ENCODE measurements at regions not wholly inside any gene's neighbourhood (a gene's known extent, or its start where the extent isn't known, plus 50 kb on each side); places are given as distances from the start of the nearest gene placed in this dataset.
"Not testable (repeated sequence)": the region's sequence is repeated elsewhere in the genome, so short reads cannot be mapped to it uniquely, and the experiment has no call there.

- Histone ChIP-seq H3K36me3 (ENCODE audit: control insufficient read depth, insufficient read depth, low read length) (no peaks in the 10 kb centered on the region), H3K9me3 (ENCODE audit: control insufficient read depth, low read length) (no peaks in the 10 kb centered on the region), H3K4me1 (ENCODE audit: control insufficient read depth, insufficient read depth, low read length, poor library complexity, severe bottlenecking) (no peaks in the 10 kb centered on the region), H3K27ac (ENCODE audit: low read depth, low read length, severe bottlenecking) (no peak overlapping the region), H3K4me3 (ENCODE audit: extremely low read depth, insufficient read depth, low read length, poor library complexity, severe bottlenecking) (no peak overlapping the region)
- WGBS, 2 experiments (ENCODE audit: insufficient coverage in 2 of 2), result 90 to 94% methylated on average over 10 to 11 of the region's 14 CpGs
Measured at GRCh38 chr5:2156358-2157059, 273.8 kb upstream of the IRX4 start.

- Histone ChIP-seq H3K9me3 (ENCODE audit: control insufficient read depth, low read length) (no peaks in the 10 kb centered on the region), H3K4me1 (ENCODE audit: control insufficient read depth, insufficient read depth, low read length, poor library complexity, severe bottlenecking) (no peaks in the 10 kb centered on the region), H3K4me3 (ENCODE audit: extremely low read depth, insufficient read depth, low read length, poor library complexity, severe bottlenecking) (no peak overlapping the region), H3K27ac (ENCODE audit: low read depth, low read length, severe bottlenecking) (no peak overlapping the region), H3K36me3 (ENCODE audit: control insufficient read depth, insufficient read depth, low read length) (no peaks in the 10 kb centered on the region)
- WGBS, 2 experiments (ENCODE audit: insufficient coverage in 2 of 2), result 94 to 95% methylated on average over 18 of the region's 18 CpGs
Measured at GRCh38 chr5:2155556-2155955, 272.8 kb upstream of the IRX4 start.

- 91 to 92% methylated on average over 8 to 13 of the region's 15 CpGs for WGBS, 2 experiments (ENCODE audit: insufficient coverage in 2 of 2)
- no peaks in the 10 kb centered on the region for H3K36me3 ChIP-seq (ENCODE audit: control insufficient read depth, insufficient read depth, low read length)
- peaks cover 8% of the 10 kb centered on the region for H3K4me1 ChIP-seq (ENCODE audit: control insufficient read depth, insufficient read depth, low read length, poor library complexity, severe bottlenecking)
- no peak overlapping the region for H3K4me3 ChIP-seq (ENCODE audit: extremely low read depth, insufficient read depth, low read length, poor library complexity, severe bottlenecking)
- no peak overlapping the region for H3K27ac ChIP-seq (ENCODE audit: low read depth, low read length, severe bottlenecking)
- H3K9me3 ChIP-seq (ENCODE audit: control insufficient read depth, low read length), result no peaks in the 10 kb centered on the region
Measured at GRCh38 chr5:2153802-2154201, 271.1 kb upstream of the IRX4 start.

GRCh38 chr5:2153350-2153749 lies 270.6 kb upstream of the IRX4 start:
- Histone ChIP-seq H3K9me3 (ENCODE audit: control insufficient read depth, low read length) (no peaks in the 10 kb centered on the region), H3K4me1 (ENCODE audit: control insufficient read depth, insufficient read depth, low read length, poor library complexity, severe bottlenecking) (peaks cover 8% of the 10 kb centered on the region), H3K36me3 (ENCODE audit: control insufficient read depth, insufficient read depth, low read length) (no peaks in the 10 kb centered on the region), H3K27ac (ENCODE audit: low read depth, low read length, severe bottlenecking) (no peak overlapping the region), H3K4me3 (ENCODE audit: extremely low read depth, insufficient read depth, low read length, poor library complexity, severe bottlenecking) (no peak overlapping the region)
- WGBS, 2 experiments (ENCODE audit: insufficient coverage in 2 of 2), result 80 to 81% methylated on average over 6 of the region's 6 CpGs

GRCh38 chr5:2151301-2151888 lies 268.7 kb upstream of the IRX4 start:
- H3K27ac ChIP-seq (ENCODE audit: low read depth, low read length, severe bottlenecking); H3K36me3 ChIP-seq (ENCODE audit: control insufficient read depth, insufficient read depth, low read length); H3K9me3 ChIP-seq (ENCODE audit: control insufficient read depth, low read length); H3K4me3 ChIP-seq (ENCODE audit: extremely low read depth, insufficient read depth, low read length, poor library complexity, severe bottlenecking); H3K4me1 ChIP-seq (ENCODE audit: control insufficient read depth, insufficient read depth, low read length, poor library complexity, severe bottlenecking): not testable (repeated sequence)
- WGBS, 2 experiments (ENCODE audit: insufficient coverage in 2 of 2), result 11 to 19% methylated on average over 5 to 6 of the region's 8 CpGs

- Histone ChIP-seq H3K9me3 (ENCODE audit: control insufficient read depth, low read length) (peaks cover 8% of the 10 kb centered on the region), H3K4me1 (ENCODE audit: control insufficient read depth, insufficient read depth, low read length, poor library complexity, severe bottlenecking) (peaks cover 8% of the 10 kb centered on the region), H3K4me3 (ENCODE audit: extremely low read depth, insufficient read depth, low read length, poor library complexity, severe bottlenecking) (no peak overlapping the region), H3K27ac (ENCODE audit: low read depth, low read length, severe bottlenecking) (no peak overlapping the region), H3K36me3 (ENCODE audit: control insufficient read depth, insufficient read depth, low read length) (no peaks in the 10 kb centered on the region)
- WGBS, 2 experiments (ENCODE audit: insufficient coverage in 2 of 2), result 24 to 27% methylated on average over 15 of the region's 15 CpGs
Measured at GRCh38 chr5:2149195-2149539, 266.4 kb upstream of the IRX4 start.

GRCh38 chr5:2148312-2149194 lies 265.8 kb upstream of the IRX4 start:
- no peak overlapping the region for H3K4me3 ChIP-seq (ENCODE audit: extremely low read depth, insufficient read depth, low read length, poor library complexity, severe bottlenecking)
- WGBS, 2 experiments (ENCODE audit: insufficient coverage in 2 of 2), result 91 to 95% methylated on average over 11 to 14 of the region's 14 CpGs
- peaks cover 8% of the 10 kb centered on the region for H3K4me1 ChIP-seq (ENCODE audit: control insufficient read depth, insufficient read depth, low read length, poor library complexity, severe bottlenecking)
- H3K36me3 ChIP-seq (ENCODE audit: control insufficient read depth, insufficient read depth, low read length), result no peaks in the 10 kb centered on the region
- peaks cover 8% of the 10 kb centered on the region for H3K9me3 ChIP-seq (ENCODE audit: control insufficient read depth, low read length)
- H3K27ac ChIP-seq (ENCODE audit: low read depth, low read length, severe bottlenecking), result no peak overlapping the region

GRCh38 chr5:2147504-2148311 lies 265.0 kb upstream of the IRX4 start:
- H3K27ac ChIP-seq (ENCODE audit: low read depth, low read length, severe bottlenecking), result no peak overlapping the region
- peaks cover 8% of the 10 kb centered on the region for H3K4me1 ChIP-seq (ENCODE audit: control insufficient read depth, insufficient read depth, low read length, poor library complexity, severe bottlenecking)
- WGBS, 2 experiments (ENCODE audit: insufficient coverage in 2 of 2), result 87% methylated on average over 9 to 11 of the region's 13 CpGs
- peaks cover 8% of the 10 kb centered on the region for H3K9me3 ChIP-seq (ENCODE audit: control insufficient read depth, low read length)
- no peaks in the 10 kb centered on the region for H3K36me3 ChIP-seq (ENCODE audit: control insufficient read depth, insufficient read depth, low read length)
- no peak overlapping the region for H3K4me3 ChIP-seq (ENCODE audit: extremely low read depth, insufficient read depth, low read length, poor library complexity, severe bottlenecking)

- H3K4me1 ChIP-seq (ENCODE audit: control insufficient read depth, insufficient read depth, low read length, poor library complexity, severe bottlenecking), result no peaks in the 10 kb centered on the region
- H3K9me3 ChIP-seq (ENCODE audit: control insufficient read depth, low read length), result peaks cover 8% of the 10 kb centered on the region
- H3K36me3 ChIP-seq (ENCODE audit: control insufficient read depth, insufficient read depth, low read length), result no peaks in the 10 kb centered on the region
- 77 to 90% methylated on average over 5 to 12 of the region's 12 CpGs for WGBS, 2 experiments (ENCODE audit: insufficient coverage in 2 of 2)
- H3K4me3 ChIP-seq (ENCODE audit: extremely low read depth, insufficient read depth, low read length, poor library complexity, severe bottlenecking), result no peak overlapping the region
- no peak overlapping the region for H3K27ac ChIP-seq (ENCODE audit: low read depth, low read length, severe bottlenecking)
Measured at GRCh38 chr5:2143646-2144353, 261.1 kb upstream of the IRX4 start.

- H3K4me1 ChIP-seq (ENCODE audit: control insufficient read depth, insufficient read depth, low read length, poor library complexity, severe bottlenecking), result no peaks in the 10 kb centered on the region
- H3K27ac ChIP-seq (ENCODE audit: low read depth, low read length, severe bottlenecking), result no peak overlapping the region
- no peak overlapping the region for H3K4me3 ChIP-seq (ENCODE audit: extremely low read depth, insufficient read depth, low read length, poor library complexity, severe bottlenecking)
- no peaks in the 10 kb centered on the region for H3K36me3 ChIP-seq (ENCODE audit: control insufficient read depth, insufficient read depth, low read length)
- 100% methylated on average over 1 to 3 of the region's 11 CpGs for WGBS, 2 experiments (ENCODE audit: insufficient coverage in 2 of 2)
- peaks cover 8% of the 10 kb centered on the region for H3K9me3 ChIP-seq (ENCODE audit: control insufficient read depth, low read length)
Measured at GRCh38 chr5:2143088-2143487, 260.4 kb upstream of the IRX4 start.
